GM18868 (cell line): ENCODE measurements at regions not wholly inside any gene's neighbourhood (a gene's known extent, or its start where the extent isn't known, plus 50 kb on each side); places are given as distances from the start of the nearest gene placed in this dataset.
"Not testable (repeated sequence)": the region's sequence is repeated elsewhere in the genome, so short reads cannot be mapped to it uniquely, and the experiment has no call there.

Experiments used
- ATAC-seq: cut with Tn5 transposase; IDR thresholded peaks from one replicate; pipeline ENCODE4 v1.9.1; 2021; ENCODE audit warnings: mild to moderate bottlenecking, moderate library complexity; ENCODE audit not compliant: unreplicated experiment

- no peak for ATAC-seq
Measured at GRCh38 chr5:36389245-36389644, 87.5 kb upstream of the RANBP3L start.

GRCh38 chr5:36390640-36391039, 88.9 kb upstream of the RANBP3L start:
- no peak for ATAC-seq

GRCh38 chr5:36392186-36392585, 90.5 kb upstream of the RANBP3L start:
- no peak for ATAC-seq

- no peak for ATAC-seq
Measured at GRCh38 chr5:36392818-36393217, 91.1 kb upstream of the RANBP3L start.

- no peak for ATAC-seq
Measured at GRCh38 chr5:36393656-36394428, 92.1 kb upstream of the RANBP3L start.

GRCh38 chr5:36395260-36395659, 93.6 kb upstream of the RANBP3L start:
- ATAC-seq = no peak

GRCh38 chr5:36395947-36396346, 94.2 kb upstream of the RANBP3L start:
- peak; percentile 41 for ATAC-seq

- no peak for ATAC-seq
Measured at GRCh38 chr5:36396640-36397039, 94.9 kb upstream of the RANBP3L start.

GRCh38 chr5:36397901-36398536, 96.3 kb upstream of the RANBP3L start:
- no peak for ATAC-seq

- ATAC-seq = no peak
Measured at GRCh38 chr5:36402512-36402906, 100.8 kb upstream of the RANBP3L start.

- ATAC-seq = peak; percentile 36
Measured at GRCh38 chr5:36403632-36404311, 102.1 kb upstream of the RANBP3L start.

- no peak for ATAC-seq
Measured at GRCh38 chr5:36406023-36406422, 104.3 kb upstream of the RANBP3L start.

- ATAC-seq = no peak
Measured at GRCh38 chr5:36407396-36407795, 105.7 kb upstream of the RANBP3L start.

GRCh38 chr5:36409711-36410110, 108.0 kb upstream of the RANBP3L start:
- not testable (repeated sequence) for ATAC-seq

- ATAC-seq = not testable (repeated sequence)
Measured at GRCh38 chr5:36410672-36411071, 109.0 kb upstream of the RANBP3L start.

- ATAC-seq = no peak
Measured at GRCh38 chr5:36414869-36415282, 113.2 kb upstream of the RANBP3L start.

- ATAC-seq = no peak
Measured at GRCh38 chr5:36416605-36417004, 114.9 kb upstream of the RANBP3L start.

- peak; percentile 45 for ATAC-seq
Measured at GRCh38 chr5:36417221-36417620, 115.5 kb upstream of the RANBP3L start.

- ATAC-seq = no peak
Measured at GRCh38 chr5:36417668-36418067, 116.0 kb upstream of the RANBP3L start.

GRCh38 chr5:36418152-36418979, 116.7 kb upstream of the RANBP3L start:
- no peak for ATAC-seq

GRCh38 chr5:36421256-36421655, 119.6 kb upstream of the RANBP3L start:
- ATAC-seq = no peak
